ENCODE measurements at regions not wholly inside any gene's neighbourhood (a gene's known extent, or its start where the extent isn't known, plus 50 kb on each side); places are given as distances from the start of the nearest gene placed in this dataset.

GRCh38 chr13:109655206-109655600 is 131.2 kb downstream of the IRS2 start:
- Histone ChIP-seq H3K36me3 (ENCODE audit: control insufficient read depth, insufficient read depth, low read length) (no peaks in the 10 kb centered on the region), H3K27me3 (ENCODE audit: control insufficient read depth, insufficient read depth, low read length) (no peaks in the 10 kb centered on the region), H3K9ac (ENCODE audit: low read depth, low read length) (no peak overlapping the region), H3K27ac (ENCODE audit: low read depth, low read length) (no peak overlapping the region), H3K9me3 (ENCODE audit: control insufficient read depth, insufficient read depth, low read length) (no peaks in the 10 kb centered on the region), H3K4me1 (ENCODE audit: control insufficient read depth, insufficient read depth, low read length) (no peaks in the 10 kb centered on the region), H3K4me3 (ENCODE audit: low read depth, low read length) (no peak overlapping the region)

- Histone ChIP-seq H3K9me3 (ENCODE audit: control insufficient read depth, insufficient read depth, low read length) (no peaks in the 10 kb centered on the region), H3K36me3 (ENCODE audit: control insufficient read depth, insufficient read depth, low read length) (no peaks in the 10 kb centered on the region), H3K4me3 (ENCODE audit: low read depth, low read length) (no peak overlapping the region), H3K27me3 (ENCODE audit: control insufficient read depth, insufficient read depth, low read length) (no peaks in the 10 kb centered on the region), H3K27ac (ENCODE audit: low read depth, low read length) (no peak overlapping the region), H3K4me1 (ENCODE audit: control insufficient read depth, insufficient read depth, low read length) (no peaks in the 10 kb centered on the region), H3K9ac (ENCODE audit: low read depth, low read length) (no peak overlapping the region)
These were observed 131.8 kb downstream of the IRS2 start for GRCh38 chr13:109654341-109655205.

GRCh38 chr13:109652531-109652930 is 133.9 kb downstream of the IRS2 start:
- Histone ChIP-seq H3K27me3 (ENCODE audit: control insufficient read depth, insufficient read depth, low read length) (no peaks in the 10 kb centered on the region), H3K27ac (ENCODE audit: low read depth, low read length) (no peak overlapping the region), H3K4me3 (ENCODE audit: low read depth, low read length) (no peak overlapping the region), H3K4me1 (ENCODE audit: control insufficient read depth, insufficient read depth, low read length) (no peaks in the 10 kb centered on the region), H3K9ac (ENCODE audit: low read depth, low read length) (no peak overlapping the region), H3K36me3 (ENCODE audit: control insufficient read depth, insufficient read depth, low read length) (no peaks in the 10 kb centered on the region), H3K9me3 (ENCODE audit: control insufficient read depth, insufficient read depth, low read length) (no peaks in the 10 kb centered on the region)

- no peak overlapping the region for H3K27ac ChIP-seq (ENCODE audit: low read depth, low read length)
- no peaks in the 10 kb centered on the region for H3K4me1 ChIP-seq (ENCODE audit: control insufficient read depth, insufficient read depth, low read length)
- no peak overlapping the region for H3K9ac ChIP-seq (ENCODE audit: low read depth, low read length)
- no peak overlapping the region for H3K4me3 ChIP-seq (ENCODE audit: low read depth, low read length)
- H3K9me3 ChIP-seq (ENCODE audit: control insufficient read depth, insufficient read depth, low read length) = no peaks in the 10 kb centered on the region
- no peaks in the 10 kb centered on the region for H3K36me3 ChIP-seq (ENCODE audit: control insufficient read depth, insufficient read depth, low read length)
- H3K27me3 ChIP-seq (ENCODE audit: control insufficient read depth, insufficient read depth, low read length) = no peaks in the 10 kb centered on the region
These were observed 134.5 kb downstream of the IRS2 start for GRCh38 chr13:109651854-109652253.

- H3K27ac ChIP-seq (ENCODE audit: low read depth, low read length) = no peak overlapping the region
These were observed 135.1 kb downstream of the IRS2 start for GRCh38 chr13:109651311-109651710.

GRCh38 chr13:109650861-109651260 is 135.5 kb downstream of the IRS2 start:
- H3K4me1 ChIP-seq (ENCODE audit: control insufficient read depth, insufficient read depth, low read length) = no peaks in the 10 kb centered on the region
- no peak overlapping the region for H3K4me3 ChIP-seq (ENCODE audit: low read depth, low read length)
- no peaks in the 10 kb centered on the region for H3K27me3 ChIP-seq (ENCODE audit: control insufficient read depth, insufficient read depth, low read length)
- no peak overlapping the region for H3K27ac ChIP-seq (ENCODE audit: low read depth, low read length)
- no peaks in the 10 kb centered on the region for H3K9me3 ChIP-seq (ENCODE audit: control insufficient read depth, insufficient read depth, low read length)
- no peaks in the 10 kb centered on the region for H3K36me3 ChIP-seq (ENCODE audit: control insufficient read depth, insufficient read depth, low read length)
- no peak overlapping the region for H3K9ac ChIP-seq (ENCODE audit: low read depth, low read length)

More at GRCh38 chr13:109651311-109651710, 135.1 kb downstream of the IRS2 start:
- H3K27me3 ChIP-seq (ENCODE audit: control insufficient read depth, insufficient read depth, low read length) = no peaks in the 10 kb centered on the region
- no peaks in the 10 kb centered on the region for H3K9me3 ChIP-seq (ENCODE audit: control insufficient read depth, insufficient read depth, low read length)
- H3K9ac ChIP-seq (ENCODE audit: low read depth, low read length) = no peak overlapping the region
- H3K4me3 ChIP-seq (ENCODE audit: low read depth, low read length) = no peak overlapping the region
- no peaks in the 10 kb centered on the region for H3K36me3 ChIP-seq (ENCODE audit: control insufficient read depth, insufficient read depth, low read length)
- no peaks in the 10 kb centered on the region for H3K4me1 ChIP-seq (ENCODE audit: control insufficient read depth, insufficient read depth, low read length)

GRCh38 chr13:109649713-109650112 is 136.7 kb downstream of the IRS2 start:
- Histone ChIP-seq H3K36me3 (ENCODE audit: control insufficient read depth, insufficient read depth, low read length) (no peaks in the 10 kb centered on the region), H3K9ac (ENCODE audit: low read depth, low read length) (no peak overlapping the region), H3K9me3 (ENCODE audit: control insufficient read depth, insufficient read depth, low read length) (no peaks in the 10 kb centered on the region), H3K4me3 (ENCODE audit: low read depth, low read length) (no peak overlapping the region), H3K27me3 (ENCODE audit: control insufficient read depth, insufficient read depth, low read length) (no peaks in the 10 kb centered on the region), H3K4me1 (ENCODE audit: control insufficient read depth, insufficient read depth, low read length) (no peaks in the 10 kb centered on the region), H3K27ac (ENCODE audit: low read depth, low read length) (no peak overlapping the region)

GRCh38 chr13:109647699-109648098 is 138.7 kb downstream of the IRS2 start:
- no peak overlapping the region for H3K4me3 ChIP-seq (ENCODE audit: low read depth, low read length)
- H3K27me3 ChIP-seq (ENCODE audit: control insufficient read depth, insufficient read depth, low read length) = no peaks in the 10 kb centered on the region
- H3K9ac ChIP-seq (ENCODE audit: low read depth, low read length) = no peak overlapping the region
- H3K36me3 ChIP-seq (ENCODE audit: control insufficient read depth, insufficient read depth, low read length) = no peaks in the 10 kb centered on the region
- no peaks in the 10 kb centered on the region for H3K4me1 ChIP-seq (ENCODE audit: control insufficient read depth, insufficient read depth, low read length)
- no peak overlapping the region for H3K27ac ChIP-seq (ENCODE audit: low read depth, low read length)
- no peaks in the 10 kb centered on the region for H3K9me3 ChIP-seq (ENCODE audit: control insufficient read depth, insufficient read depth, low read length)

- no peak overlapping the region for H3K9ac ChIP-seq (ENCODE audit: low read depth, low read length)
- H3K4me1 ChIP-seq (ENCODE audit: control insufficient read depth, insufficient read depth, low read length) = no peaks in the 10 kb centered on the region
- H3K27me3 ChIP-seq (ENCODE audit: control insufficient read depth, insufficient read depth, low read length) = no peaks in the 10 kb centered on the region
- H3K36me3 ChIP-seq (ENCODE audit: control insufficient read depth, insufficient read depth, low read length) = no peaks in the 10 kb centered on the region
- H3K27ac ChIP-seq (ENCODE audit: low read depth, low read length) = no peak overlapping the region
- no peak overlapping the region for H3K4me3 ChIP-seq (ENCODE audit: low read depth, low read length)
- no peaks in the 10 kb centered on the region for H3K9me3 ChIP-seq (ENCODE audit: control insufficient read depth, insufficient read depth, low read length)
These were observed 139.3 kb downstream of the IRS2 start for GRCh38 chr13:109647053-109647452.

- H3K27ac ChIP-seq (ENCODE audit: low read depth, low read length) = no peak overlapping the region
These were observed 140.0 kb downstream of the IRS2 start for GRCh38 chr13:109646423-109646822.

GRCh38 chr13:109645831-109646230 is 140.6 kb downstream of the IRS2 start:
- H3K27me3 ChIP-seq (ENCODE audit: control insufficient read depth, insufficient read depth, low read length) = no peaks in the 10 kb centered on the region
- no peaks in the 10 kb centered on the region for H3K4me1 ChIP-seq (ENCODE audit: control insufficient read depth, insufficient read depth, low read length)
- no peaks in the 10 kb centered on the region for H3K36me3 ChIP-seq (ENCODE audit: control insufficient read depth, insufficient read depth, low read length)
- peaks cover 3% of the 10 kb centered on the region; the same call in 1 of the 2 replicates for H3K9me3 ChIP-seq (ENCODE audit: control insufficient read depth, insufficient read depth, low read length)
- no peak overlapping the region for H3K4me3 ChIP-seq (ENCODE audit: low read depth, low read length)
- no peak overlapping the region for H3K9ac ChIP-seq (ENCODE audit: low read depth, low read length)
- no peak overlapping the region for H3K27ac ChIP-seq (ENCODE audit: low read depth, low read length)

More at GRCh38 chr13:109646423-109646822, 140.0 kb downstream of the IRS2 start:
- Histone ChIP-seq H3K27me3 (ENCODE audit: control insufficient read depth, insufficient read depth, low read length) (no peaks in the 10 kb centered on the region), H3K4me1 (ENCODE audit: control insufficient read depth, insufficient read depth, low read length) (no peaks in the 10 kb centered on the region), H3K9me3 (ENCODE audit: control insufficient read depth, insufficient read depth, low read length) (no peaks in the 10 kb centered on the region), H3K9ac (ENCODE audit: low read depth, low read length) (no peak overlapping the region), H3K4me3 (ENCODE audit: low read depth, low read length) (no peak overlapping the region), H3K36me3 (ENCODE audit: control insufficient read depth, insufficient read depth, low read length) (no peaks in the 10 kb centered on the region)

All from HUES48 (cell line).